ENCODE measurements at regions not wholly inside any gene's neighbourhood (a gene's known extent, or its start where the extent isn't known, plus 50 kb on each side); places are given as distances from the start of the nearest gene placed in this dataset.
"Not testable (repeated sequence)": the region's sequence is repeated elsewhere in the genome, so short reads cannot be mapped to it uniquely, and the experiment has no call there.

DNA sequence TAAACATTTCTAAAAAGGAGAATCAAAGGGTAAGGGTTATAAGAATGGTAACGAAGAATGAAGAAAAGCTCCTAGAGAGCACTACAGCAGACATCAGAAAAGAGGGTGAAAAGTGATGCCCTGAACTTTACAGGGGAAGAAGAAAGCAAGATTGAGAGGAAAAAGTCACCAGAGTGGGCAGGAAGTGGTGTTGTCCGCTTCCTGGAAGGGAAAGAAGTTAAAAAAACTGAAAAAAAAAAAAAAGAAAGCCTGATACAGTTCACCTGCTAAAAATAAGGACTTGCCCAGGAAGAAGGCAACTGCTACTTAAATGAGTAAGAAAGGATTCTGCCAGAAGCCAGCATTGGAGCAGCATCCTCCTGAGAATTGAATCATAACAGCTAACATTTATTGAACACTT, 330.1 kb upstream of the PHF14 start:
- peaks cover 18% of the 10 kb centered on the region for H3K4me1 ChIP-seq
- H3K36me3 ChIP-seq = no peaks in the 10 kb centered on the region
- peak overlapping the region; percentile 27; the same call in 1 of the 2 replicates for H3K27ac ChIP-seq
- no peaks in the 10 kb centered on the region for H3K9me3 ChIP-seq
- H3K27me3 ChIP-seq = no peaks in the 10 kb centered on the region
- no peak overlapping the region for H3K9ac ChIP-seq
- H4K20me1 ChIP-seq = no peaks in the 10 kb centered on the region
- no peak for TF ChIP-seq Cebpa-rat (IDR thresholded peaks at IDR 0.05)
- no peak overlapping the region for H3K4me3 ChIP-seq
- H3K4me2 ChIP-seq = peak overlapping the region; percentile 72

GRCh38 chr7:10644849-10645248, 328.8 kb upstream of the PHF14 start:
- H3K9me3 ChIP-seq = no peaks in the 10 kb centered on the region
- TF ChIP-seq Cebpa-rat (IDR thresholded peaks at IDR 0.05) = no peak
- H3K27ac ChIP-seq = no peak overlapping the region
- H3K4me2 ChIP-seq = peak overlapping the region; percentile 6; the same call in 1 of the 2 replicates
- H4K20me1 ChIP-seq = no peaks in the 10 kb centered on the region
- H3K36me3 ChIP-seq = no peaks in the 10 kb centered on the region
- no peak overlapping the region for H3K4me3 ChIP-seq
- no peaks in the 10 kb centered on the region for H3K27me3 ChIP-seq
- no peak overlapping the region for H3K9ac ChIP-seq
- H3K4me1 ChIP-seq = peaks cover 18% of the 10 kb centered on the region

DNA sequence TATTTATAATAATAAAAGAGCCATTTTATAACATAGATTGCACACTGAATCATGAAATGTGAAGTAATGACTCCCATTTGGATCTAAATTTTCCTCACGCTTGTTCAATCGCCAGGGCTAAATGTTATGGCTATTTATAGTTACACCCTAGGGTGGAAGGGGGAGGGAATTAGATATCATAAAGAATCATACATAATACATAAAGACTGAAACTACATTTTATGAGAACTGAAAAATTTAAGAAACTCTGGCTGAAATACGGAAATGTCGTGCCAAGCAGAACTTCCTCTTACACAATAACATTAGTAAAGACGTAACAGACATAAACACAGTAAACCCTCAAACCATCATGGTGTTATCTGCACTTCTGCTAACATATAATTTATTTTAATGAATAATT, 327.5 kb upstream of the PHF14 start:
- Histone ChIP-seq H3K9ac (no peak overlapping the region), H4K20me1 (no peaks in the 10 kb centered on the region), H3K27me3 (no peaks in the 10 kb centered on the region), H3K4me2 (no peak overlapping the region), H3K27ac (no peak overlapping the region), H3K4me1 (peaks cover 18% of the 10 kb centered on the region), H3K36me3 (no peaks in the 10 kb centered on the region), H3K4me3 (no peak overlapping the region), H3K9me3 (no peaks in the 10 kb centered on the region)
- no peak for TF ChIP-seq Cebpa-rat (IDR thresholded peaks at IDR 0.05)

DNA sequence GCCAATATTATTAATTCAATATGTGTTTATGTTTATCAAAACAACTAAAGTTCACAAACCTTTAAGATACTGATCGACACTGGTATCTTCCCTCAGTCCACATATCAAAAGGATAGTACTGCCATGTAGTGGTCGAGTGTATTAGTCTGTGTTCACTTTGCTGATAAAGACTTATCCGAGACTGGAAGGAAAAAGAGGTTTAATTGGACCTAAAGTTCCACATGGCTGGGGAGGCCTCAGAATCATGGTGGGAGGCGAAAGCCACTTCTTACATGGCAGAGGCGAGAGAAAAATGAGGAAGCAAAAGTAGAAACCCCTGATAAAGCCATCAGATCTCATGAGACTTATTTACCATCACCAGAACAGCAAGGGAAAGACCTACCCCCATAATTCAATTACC, 325.4 kb upstream of the PHF14 start:
- H3K4me3 ChIP-seq = no peak overlapping the region
- no peak overlapping the region for H3K4me2 ChIP-seq
- H3K9ac ChIP-seq = no peak overlapping the region
- no peaks in the 10 kb centered on the region for H4K20me1 ChIP-seq
- H3K9me3 ChIP-seq = no peaks in the 10 kb centered on the region
- no peak overlapping the region for H3K27ac ChIP-seq
- peaks cover 15% of the 10 kb centered on the region for H3K4me1 ChIP-seq
- H3K27me3 ChIP-seq = no peaks in the 10 kb centered on the region
- no peak for TF ChIP-seq Cebpa-rat (IDR thresholded peaks at IDR 0.05)
- no peaks in the 10 kb centered on the region for H3K36me3 ChIP-seq

GRCh38 chr7:10649120-10649519, 324.6 kb upstream of the PHF14 start:
- not testable (repeated sequence) for H3K36me3 ChIP-seq, H3K27me3 ChIP-seq, H3K27ac ChIP-seq, H4K20me1 ChIP-seq, H3K4me2 ChIP-seq, H3K4me1 ChIP-seq, H3K4me3 ChIP-seq, H3K9ac ChIP-seq, H3K9me3 ChIP-seq

DNA sequence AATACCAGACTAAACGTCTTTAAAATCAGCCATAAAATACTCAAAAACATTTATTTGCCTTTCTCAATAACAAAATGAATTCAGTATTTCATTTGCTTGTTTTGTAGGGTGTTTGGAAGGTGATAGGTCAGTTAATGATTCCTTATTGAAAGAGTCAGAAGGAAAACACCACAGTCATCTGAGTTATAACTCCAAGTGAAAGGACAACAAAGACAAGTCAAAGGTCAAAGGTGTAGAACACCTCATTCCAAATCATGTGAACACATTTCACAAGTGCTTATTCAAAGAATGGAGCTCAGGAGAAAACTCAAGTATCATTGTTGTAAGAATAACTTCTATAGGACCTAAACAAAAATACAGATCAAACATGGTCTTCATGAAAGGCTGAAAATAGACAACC, 318.6 kb upstream of the PHF14 start:
- Histone ChIP-seq H3K27ac (no peak overlapping the region), H3K4me3 (no peak overlapping the region), H4K20me1 (no peaks in the 10 kb centered on the region), H3K9me3 (no peaks in the 10 kb centered on the region), H3K4me1 (no peaks in the 10 kb centered on the region), H3K36me3 (no peaks in the 10 kb centered on the region), H3K27me3 (no peaks in the 10 kb centered on the region), H3K4me2 (no peak overlapping the region), H3K9ac (no peak overlapping the region)
- TF ChIP-seq Cebpa-rat (IDR thresholded peaks at IDR 0.05) = no peak

GRCh38 chr7:10657201-10657600, 316.5 kb upstream of the PHF14 start:
- Histone ChIP-seq H3K4me2 (no peak overlapping the region), H3K9me3 (no peaks in the 10 kb centered on the region), H3K4me1 (no peaks in the 10 kb centered on the region), H3K36me3 (no peaks in the 10 kb centered on the region), H3K4me3 (no peak overlapping the region), H4K20me1 (no peaks in the 10 kb centered on the region), H3K27me3 (no peaks in the 10 kb centered on the region), H3K9ac (no peak overlapping the region), H3K27ac (no peak overlapping the region)
- TF ChIP-seq Cebpa-rat (IDR thresholded peaks at IDR 0.05) = no peak

GRCh38 chr7:10657837-10658236, 315.8 kb upstream of the PHF14 start:
- Histone ChIP-seq H3K4me3 (no peak overlapping the region), H3K27ac (no peak overlapping the region), H3K4me2 (no peak overlapping the region), H3K9me3 (no peaks in the 10 kb centered on the region), H3K9ac (no peak overlapping the region), H3K4me1 (no peaks in the 10 kb centered on the region), H4K20me1 (no peaks in the 10 kb centered on the region), H3K27me3 (no peaks in the 10 kb centered on the region), H3K36me3 (no peaks in the 10 kb centered on the region)
- no peak for TF ChIP-seq Cebpa-rat (IDR thresholded peaks at IDR 0.05)

- H3K4me3 ChIP-seq = no peak overlapping the region
- H3K4me1 ChIP-seq = no peaks in the 10 kb centered on the region
- no peak for TF ChIP-seq Cebpa-rat (IDR thresholded peaks at IDR 0.05)
- H3K27me3 ChIP-seq = no peaks in the 10 kb centered on the region
- H4K20me1 ChIP-seq = no peaks in the 10 kb centered on the region
- H3K9ac ChIP-seq = no peak overlapping the region
- no peak overlapping the region for H3K27ac ChIP-seq
- H3K9me3 ChIP-seq = no peaks in the 10 kb centered on the region
- H3K4me2 ChIP-seq = no peak overlapping the region
- no peaks in the 10 kb centered on the region for H3K36me3 ChIP-seq
Observed at GRCh38 chr7:10662491-10662890, 311.2 kb upstream of the PHF14 start.

GRCh38 chr7:10662982-10663884, 310.4 kb upstream of the PHF14 start:
- Histone ChIP-seq H3K4me3 (no peak overlapping the region), H3K4me2 (no peak overlapping the region), H4K20me1 (no peaks in the 10 kb centered on the region), H3K9ac (no peak overlapping the region), H3K9me3 (no peaks in the 10 kb centered on the region), H3K27ac (no peak overlapping the region), H3K36me3 (no peaks in the 10 kb centered on the region), H3K4me1 (no peaks in the 10 kb centered on the region), H3K27me3 (no peaks in the 10 kb centered on the region)
- no peak for TF ChIP-seq Cebpa-rat (IDR thresholded peaks at IDR 0.05)

Data from BLaER1 (cell line).